NOMO-1 (cell line): ENCODE measurements at regions not wholly inside any gene's neighbourhood (a gene's known extent, or its start where the extent isn't known, plus 50 kb on each side); places are given as distances from the start of the nearest gene placed in this dataset.
"Not testable (repeated sequence)": the region's sequence is repeated elsewhere in the genome, so short reads cannot be mapped to it uniquely, and the experiment has no call there.

ENCODE experiments used
- DNase-seq, 2 experiments: peaks; one replicate each; lab custom pipeline; 2025; ENCODE audit not compliant: unreplicated experiment in 2 of 2; lab: John Stamatoyannopoulos, UW

DNA sequence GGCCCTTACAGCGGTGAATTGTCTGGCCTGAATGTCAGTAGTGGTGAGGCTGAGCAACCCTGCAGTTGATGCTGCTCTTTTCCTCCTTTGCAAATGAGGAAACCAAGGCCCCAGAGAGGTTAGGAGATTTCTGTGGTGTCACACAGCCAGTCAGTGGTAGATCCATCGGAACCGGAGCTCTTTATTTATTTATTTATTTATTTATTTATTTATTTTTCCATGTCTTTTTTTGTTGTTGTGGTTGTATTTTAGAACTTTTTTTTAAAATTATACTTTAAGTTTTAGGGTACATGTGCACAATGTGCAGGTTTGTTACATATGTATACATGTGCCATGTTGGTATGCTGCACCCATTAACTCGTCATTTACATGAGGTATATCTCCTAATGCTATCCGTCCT, 368.4 kb upstream of the CLINT1 start:
- DNase-seq, result not testable (repeated sequence)

DNA sequence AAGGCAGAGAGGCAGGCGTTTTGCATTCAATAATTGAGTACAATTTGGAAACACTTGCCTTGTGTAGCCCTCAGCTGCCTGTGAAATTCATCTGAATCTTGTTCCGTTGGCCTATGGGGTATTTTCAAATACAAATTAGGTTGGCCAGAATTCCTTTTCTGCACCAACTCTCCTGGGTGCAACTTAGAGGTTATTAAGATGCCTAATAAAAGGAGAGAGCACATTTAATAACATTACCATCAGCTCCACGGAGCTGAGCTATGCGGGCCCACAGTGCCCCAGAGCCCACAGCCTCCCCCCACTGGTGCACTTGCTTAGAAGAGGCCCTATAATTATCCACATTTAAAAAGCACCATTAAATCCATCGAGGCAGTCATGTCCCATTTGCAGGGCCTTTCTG, 367.6 kb upstream of the CLINT1 start:
- no peak for DNase-seq

DNA sequence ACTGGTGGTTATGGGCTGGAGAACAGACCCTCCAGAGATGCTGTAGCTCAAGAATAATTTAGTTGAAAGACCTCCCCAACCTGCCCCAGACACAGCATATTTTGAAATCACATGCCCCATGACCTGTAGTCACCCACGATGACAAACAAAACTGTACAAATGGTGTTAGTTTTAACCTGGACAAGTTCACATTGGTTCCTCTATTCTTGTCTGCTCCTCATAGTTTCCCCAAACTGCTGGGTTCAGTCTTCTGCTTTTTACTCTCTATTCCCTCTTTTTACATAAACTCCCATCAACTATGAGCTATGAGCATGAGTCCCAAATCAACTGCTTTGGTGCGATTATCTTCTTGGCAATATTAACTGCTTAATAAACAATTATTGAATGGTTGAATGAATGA, 365.3 kb upstream of the CLINT1 start:
- DNase-seq, result peak; percentile 80 to 98

DNA sequence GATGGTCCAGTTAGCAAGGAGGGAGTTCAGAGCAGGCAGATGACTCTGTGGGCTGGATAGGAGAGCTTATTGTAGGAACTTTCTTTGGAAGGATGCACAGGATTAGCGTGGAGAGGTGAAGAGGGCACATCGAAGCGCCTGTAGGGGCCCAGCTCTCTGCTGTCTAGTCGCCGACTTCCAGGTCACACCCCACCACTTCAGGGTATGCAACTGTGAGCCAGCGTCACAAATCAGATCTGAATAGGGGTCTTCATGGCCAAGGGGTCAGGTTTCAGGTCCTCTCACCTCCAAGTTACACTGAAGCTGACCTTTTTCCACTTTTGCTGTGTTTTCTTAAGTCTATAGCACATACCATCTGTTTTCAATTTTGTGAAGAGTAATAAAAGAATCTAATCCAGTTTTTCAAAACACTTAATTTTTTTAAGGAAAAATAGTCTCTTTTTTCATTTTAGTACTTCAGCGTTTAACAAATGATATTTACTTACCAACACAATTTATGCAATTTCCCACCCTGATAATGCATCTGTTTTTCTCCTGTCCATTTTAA, 364.2 kb upstream of the CLINT1 start:
- no peak for DNase-seq

DNA sequence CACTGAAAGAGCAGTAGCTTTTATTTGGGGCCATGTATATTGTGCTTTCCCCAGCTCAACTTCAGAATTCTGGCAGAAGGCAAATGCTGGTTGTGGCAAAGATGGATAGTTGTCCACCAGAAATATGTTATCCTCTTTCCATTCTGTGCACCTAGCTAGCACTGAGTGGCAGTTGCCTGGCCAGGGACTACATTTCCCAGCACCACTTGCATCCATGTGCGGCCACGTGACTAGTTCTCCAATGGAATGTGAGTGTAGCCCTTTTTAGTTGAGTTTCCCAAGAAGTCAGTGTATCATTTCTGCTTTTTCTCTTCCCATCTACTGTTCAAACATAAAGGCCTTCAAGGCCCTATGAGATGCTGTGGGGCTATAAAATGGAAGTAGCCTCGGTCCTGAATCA, 354.0 kb upstream of the CLINT1 start:
- DNase-seq, result peak in 1 of 2 experiments; percentile 11

DNA sequence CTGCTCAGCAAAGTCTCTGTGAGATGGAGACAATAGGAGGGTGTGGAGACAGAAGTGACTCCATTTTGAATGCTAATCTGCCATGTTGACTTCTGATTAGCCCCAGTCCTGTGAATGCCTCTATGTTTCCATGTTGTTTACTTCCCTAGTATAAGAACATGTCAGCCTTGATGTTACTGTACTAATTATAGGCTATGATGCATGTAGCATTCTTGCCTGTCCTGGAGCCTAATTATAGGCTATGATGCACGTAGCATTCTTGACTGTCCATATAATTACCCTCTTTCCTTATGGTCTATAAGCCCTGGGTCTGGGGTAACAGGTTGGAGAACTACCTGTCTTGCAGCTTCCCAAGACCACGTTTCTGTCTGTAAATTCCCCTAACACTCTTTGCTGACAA, 353.3 kb upstream of the CLINT1 start:
- no peak for DNase-seq

DNA sequence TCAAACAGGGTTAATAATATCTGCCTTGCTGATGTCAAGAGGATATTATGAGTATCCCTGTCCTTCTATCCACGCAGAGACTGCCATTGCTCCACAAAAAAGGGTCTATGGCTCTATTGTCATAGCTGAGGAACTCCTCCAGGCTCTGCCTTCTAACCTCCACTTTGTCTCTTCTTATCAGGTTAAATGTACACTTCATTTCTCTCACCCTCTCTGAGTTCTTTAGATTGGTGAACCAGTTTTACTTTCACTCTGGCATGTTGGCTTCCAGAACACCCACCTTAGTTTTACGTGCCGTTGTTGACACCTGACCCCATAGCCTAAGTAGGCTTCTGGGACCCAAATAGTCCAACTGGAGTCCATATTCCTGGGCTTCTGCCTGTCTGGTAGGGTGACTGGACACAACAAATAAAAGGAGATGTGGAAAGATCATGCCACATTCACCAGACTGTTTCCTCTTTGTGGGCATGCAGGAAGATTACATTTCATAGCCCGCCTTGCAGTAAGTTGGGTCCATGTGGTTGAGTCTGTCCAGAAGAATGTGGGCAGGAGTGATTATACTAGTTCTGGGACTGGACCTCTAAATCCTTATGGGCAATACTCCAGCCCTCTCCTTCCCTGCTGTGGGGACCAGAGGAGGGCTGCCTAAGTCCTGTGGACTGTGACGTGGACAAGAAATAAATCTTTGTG, 350.4 kb upstream of the CLINT1 start:
- DNase-seq, result no peak

DNA sequence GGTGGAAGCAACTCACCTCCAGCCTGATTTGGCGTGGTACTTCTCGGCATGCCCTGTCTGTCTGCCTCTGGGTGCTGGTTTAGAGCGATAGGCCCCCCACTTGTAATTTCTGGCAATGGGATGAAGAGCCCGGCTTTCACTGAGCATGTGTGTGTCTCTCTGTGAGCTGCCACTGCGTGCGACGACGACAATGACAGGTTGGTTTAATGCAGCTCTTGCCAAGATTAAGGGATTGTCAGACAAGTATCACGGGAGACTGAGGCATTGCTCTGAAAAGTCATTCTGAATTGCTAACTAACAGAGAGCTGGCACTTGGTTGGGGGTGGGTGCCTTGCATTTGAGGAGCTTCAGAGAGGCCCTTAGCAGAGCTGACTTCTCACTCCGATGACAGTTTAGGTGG, 348.8 kb upstream of the CLINT1 start:
- DNase-seq, result no peak

DNA sequence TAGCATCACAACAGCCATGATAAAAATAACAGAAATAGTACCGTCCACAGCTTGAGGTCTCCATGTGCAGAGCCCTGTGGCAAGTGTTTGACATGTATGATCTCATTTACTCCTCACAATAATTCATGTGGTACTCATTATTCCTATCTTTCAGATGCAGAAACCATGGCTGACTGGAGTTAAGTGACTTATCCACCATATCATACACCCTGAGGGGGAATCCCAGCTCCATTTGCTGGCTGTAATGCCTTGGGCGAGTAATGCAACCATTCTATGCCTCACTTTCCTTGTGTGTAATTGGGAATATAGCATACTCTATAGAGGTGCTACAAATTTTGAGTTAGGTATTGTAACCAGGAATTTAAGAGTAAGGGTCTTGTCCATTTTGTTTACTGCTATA, 347.0 kb upstream of the CLINT1 start:
- DNase-seq, result no peak

DNA sequence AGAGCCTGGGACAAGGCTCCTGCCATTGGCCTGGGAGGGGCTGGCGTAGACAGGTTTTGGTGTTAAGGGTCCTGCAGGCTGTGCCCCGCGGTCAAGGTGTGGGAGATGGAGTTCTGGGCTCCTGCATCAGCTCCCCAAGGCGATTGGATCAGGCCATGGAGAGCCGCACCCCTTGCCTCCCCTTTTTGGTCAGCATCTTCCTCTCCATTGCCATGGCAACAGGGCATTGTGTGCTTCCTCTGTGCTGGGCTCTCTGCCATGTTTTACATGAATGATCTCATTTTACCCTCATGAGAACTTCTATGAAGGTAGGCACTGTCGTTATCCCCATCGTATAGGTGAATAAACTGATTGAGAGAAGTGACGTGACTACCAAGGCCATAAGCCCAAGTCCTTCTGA, 344.3 kb upstream of the CLINT1 start:
- no peak for DNase-seq

DNA sequence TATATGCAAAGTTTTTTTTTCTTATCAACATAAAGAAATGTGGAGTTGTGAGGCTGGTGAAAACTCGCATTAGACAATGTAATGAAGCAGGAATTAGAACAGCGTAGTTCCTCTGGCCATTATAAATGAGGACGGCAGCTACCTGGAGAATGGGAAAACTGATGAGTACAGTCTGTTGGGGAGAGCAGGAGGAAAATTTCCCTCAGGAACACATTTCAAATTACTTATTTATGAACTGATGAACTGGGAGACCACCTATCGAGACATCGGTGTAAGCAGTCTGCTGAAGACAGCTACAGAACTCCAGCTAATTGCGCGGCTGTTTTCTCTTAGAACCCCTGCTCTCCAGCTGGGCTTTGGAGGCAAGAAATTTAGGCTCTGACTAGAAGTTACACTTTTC, 343.9 kb upstream of the CLINT1 start:
- DNase-seq, result no peak

DNA sequence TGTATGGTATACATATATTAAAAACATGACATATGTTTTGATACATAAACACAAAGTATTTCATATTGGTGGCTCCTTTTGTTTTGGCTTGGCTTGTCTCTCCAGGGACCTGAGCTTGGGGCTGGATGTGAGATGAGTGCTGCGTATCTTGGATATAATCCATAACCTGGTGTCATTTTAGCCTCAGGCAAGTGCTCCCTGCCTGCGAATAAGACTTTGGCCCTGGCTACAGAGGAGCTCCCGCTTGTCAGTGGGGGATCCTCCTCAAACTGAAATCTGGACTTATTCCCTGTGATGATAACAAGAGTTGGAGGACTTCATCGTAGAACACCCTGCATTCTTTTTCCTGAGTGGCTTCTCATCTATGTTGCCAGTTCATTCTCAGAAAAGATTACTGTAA, 341.7 kb upstream of the CLINT1 start:
- DNase-seq, result no peak

DNA sequence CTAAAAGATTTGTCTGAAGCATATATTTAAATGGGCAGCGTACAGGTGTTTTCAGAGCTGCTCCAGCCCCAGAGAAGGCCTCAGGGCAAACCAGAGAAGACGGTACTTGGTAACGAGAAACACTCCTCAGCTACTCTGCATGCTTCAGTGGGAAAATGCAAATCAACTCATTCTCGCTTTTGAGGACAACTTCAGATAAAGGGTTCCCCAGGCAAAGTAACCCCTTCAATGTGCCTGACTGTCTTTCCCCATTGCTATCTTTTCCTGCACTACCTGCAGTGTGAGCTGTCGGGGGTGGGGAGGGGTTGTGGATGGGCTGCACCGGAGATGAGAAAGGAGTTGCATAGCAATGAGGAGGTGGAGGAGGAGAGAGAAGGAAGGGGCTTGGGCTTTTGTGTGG, 339.7 kb upstream of the CLINT1 start:
- no peak for DNase-seq

DNA sequence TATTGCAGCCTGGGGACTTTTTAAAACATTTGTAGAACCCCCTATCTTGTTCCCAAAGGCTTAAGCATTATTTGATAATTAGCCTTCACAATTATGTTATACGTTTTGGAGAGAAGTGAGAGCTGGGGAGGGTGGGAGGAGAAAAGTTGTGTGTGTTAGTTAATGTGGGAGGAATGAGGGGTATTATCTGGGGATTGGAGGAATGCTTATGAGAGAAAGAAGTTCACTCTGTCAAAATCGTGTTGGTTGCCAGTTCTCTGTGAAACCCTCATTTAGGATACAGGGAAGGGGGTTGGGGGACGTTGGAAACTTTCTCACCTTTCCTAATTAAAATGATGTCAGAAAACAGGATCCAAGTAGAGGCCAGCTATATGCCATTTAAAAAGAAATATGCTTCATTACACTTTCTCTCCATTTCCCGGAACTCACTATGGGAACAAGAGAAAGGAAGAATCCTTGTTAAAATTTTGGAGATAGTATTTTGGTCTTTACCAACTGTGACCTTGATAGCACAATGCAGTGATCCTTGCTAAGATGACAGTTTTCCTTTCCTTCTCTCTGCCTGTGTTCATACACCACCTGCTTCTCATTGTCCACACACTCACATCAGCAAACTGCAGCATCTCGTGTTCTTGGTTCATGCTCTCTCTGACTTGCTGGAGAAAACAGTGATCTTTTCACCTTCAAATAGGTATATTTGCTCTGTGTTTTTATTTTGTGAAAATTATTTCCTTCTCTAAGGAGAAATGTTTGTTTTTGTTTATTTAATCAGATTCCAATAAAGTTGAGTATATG, 336.7 kb upstream of the CLINT1 start:
- DNase-seq, result no peak

DNA sequence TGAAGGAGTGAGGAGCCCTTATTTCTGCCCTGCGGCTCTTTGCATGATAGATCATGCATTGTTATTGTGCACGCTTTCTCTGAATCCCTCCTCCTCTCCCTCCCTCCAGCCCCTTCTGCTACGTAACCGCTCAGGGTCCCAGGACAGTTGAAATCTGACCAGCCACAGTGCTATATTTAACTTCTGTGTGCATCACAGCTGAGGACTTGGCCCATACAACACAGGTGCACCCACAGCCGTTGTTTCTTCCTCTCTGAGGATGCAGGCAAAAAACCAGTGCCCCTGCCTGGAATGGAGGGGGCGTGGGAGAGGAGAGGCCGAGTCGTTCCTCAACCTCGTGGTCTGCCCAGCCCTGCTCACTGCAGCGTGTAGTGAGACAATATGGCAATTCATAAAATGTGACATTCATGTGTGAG, 335.6 kb upstream of the CLINT1 start:
- DNase-seq, result no peak

DNA sequence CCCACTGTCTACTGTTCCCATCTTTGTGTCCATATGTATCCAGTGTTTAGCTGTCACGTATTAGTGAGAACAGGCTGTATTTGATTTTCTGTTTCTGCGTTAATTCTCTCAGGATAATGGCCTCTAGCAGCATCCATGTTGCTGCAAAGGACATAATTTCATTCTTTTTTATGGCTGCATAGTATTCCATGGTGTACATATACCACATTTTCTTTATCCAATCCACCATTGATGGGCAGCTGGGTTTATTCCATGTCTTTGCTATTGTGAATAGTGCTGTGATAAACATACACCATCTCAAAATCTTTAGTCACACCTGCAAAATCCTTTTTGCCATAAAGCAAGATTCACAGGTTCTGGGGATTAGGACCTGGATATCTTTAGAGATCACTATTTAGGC, 334.4 kb upstream of the CLINT1 start:
- DNase-seq, result not testable (repeated sequence)

DNA sequence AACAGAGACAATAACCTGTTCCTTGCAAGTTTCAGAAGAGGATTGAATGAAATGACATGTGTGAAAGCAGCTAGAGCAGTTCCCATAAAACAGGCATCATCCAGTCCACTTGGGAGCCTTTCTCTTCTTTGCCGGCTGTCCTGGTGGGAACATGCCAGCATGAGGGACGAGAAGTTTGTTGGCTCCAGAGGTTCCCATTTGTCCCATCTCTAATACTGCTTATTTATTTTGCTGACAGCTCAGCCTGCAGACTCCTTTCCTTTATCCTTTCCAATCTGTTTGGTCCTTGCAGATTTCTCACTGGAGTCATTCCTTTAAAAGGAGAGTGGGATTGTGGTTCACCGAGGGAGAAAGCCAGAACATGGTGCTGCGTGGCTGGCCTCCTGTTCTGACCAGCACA, 321.5 kb upstream of the CLINT1 start:
- DNase-seq, result no peak

DNA sequence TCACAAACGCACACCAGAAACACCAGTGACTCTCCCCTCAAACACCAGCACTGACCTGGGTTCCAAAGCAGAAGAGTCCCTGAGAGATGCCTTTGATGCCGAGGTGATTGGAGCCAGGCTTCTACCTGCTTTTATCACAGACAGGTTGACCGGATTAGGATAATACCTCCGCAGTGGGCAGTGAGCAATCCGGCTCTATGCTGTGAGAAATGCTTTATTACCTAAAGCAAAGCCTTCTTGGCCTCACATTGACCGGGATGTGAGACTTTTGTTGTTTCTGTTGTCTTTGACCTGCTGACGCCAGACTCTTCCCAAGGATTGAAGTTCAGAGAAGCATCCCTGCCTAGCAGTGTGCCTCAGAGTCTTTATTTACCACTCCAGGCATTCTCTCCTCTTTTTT, 320.3 kb upstream of the CLINT1 start:
- no peak for DNase-seq

DNA sequence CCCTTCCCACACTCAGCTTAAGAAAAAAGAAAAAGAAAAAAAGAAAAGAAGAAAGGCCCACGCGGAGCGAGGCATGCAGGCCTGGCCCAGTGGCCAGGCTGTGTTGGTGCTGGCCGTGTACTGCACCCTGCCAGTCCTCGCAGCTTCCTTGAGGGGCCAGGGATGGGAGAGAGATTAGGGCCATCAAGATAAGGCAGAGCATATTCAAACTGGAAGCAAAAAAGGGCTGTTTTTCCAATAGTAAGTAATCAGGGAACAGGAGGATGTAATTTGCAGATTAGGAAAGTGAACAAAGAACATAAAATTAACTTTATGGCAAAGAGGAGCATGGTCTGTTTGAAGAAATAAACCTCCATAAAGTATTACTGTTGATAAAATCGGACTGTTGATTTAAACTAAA, 319.6 kb upstream of the CLINT1 start:
- DNase-seq, result no peak

DNA sequence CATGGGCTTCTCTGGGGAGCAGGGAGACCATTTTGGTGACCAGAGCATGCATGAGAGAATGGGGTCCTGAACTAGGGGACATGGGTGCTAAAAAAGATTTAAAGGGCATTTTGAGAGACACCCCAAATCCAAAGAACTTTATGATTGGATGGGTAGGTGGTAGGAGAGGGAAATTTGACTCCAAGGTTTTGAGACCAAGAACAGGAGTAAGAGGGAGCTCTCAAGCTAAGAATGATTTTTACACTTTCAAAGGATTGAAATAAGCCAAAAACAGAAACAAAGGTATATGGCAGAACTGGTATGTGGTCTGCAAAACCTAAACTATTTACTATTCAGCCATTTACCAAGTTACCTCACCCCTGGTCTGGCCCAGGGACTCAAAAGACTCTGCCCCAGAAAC, 318.2 kb upstream of the CLINT1 start:
- no peak for DNase-seq

DNA sequence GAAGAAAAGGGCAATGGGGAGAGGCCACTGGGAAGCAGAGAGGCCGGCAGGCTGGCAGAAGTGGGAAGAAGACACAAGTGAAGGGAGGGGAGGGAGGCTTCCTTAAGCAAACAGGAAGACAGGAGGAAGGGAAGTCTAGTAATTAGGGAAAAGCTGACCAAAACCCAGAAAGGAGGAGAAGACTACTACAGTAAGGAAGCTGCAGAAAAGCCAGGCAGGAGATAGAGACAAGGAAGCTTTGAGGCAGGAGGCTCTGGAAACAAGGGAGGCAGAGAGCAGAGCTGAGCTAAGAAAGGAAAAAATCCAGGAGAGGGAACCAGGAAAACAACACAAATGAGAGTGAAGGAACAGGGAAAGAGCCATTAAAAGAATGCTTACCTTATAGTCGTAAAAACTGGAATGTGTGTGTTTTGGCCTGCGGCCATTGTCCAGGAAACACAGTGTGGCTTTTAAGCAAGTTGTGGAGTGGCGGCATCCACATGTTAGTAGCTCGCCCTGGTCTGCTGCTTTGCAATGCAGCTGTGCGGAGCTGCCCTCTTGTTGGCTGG, 317.1 kb upstream of the CLINT1 start:
- no peak for DNase-seq
